ENCODE measurements at regions not wholly inside any gene's neighbourhood (a gene's known extent, or its start where the extent isn't known, plus 50 kb on each side); places are given as distances from the start of the nearest gene placed in this dataset.

DNA sequence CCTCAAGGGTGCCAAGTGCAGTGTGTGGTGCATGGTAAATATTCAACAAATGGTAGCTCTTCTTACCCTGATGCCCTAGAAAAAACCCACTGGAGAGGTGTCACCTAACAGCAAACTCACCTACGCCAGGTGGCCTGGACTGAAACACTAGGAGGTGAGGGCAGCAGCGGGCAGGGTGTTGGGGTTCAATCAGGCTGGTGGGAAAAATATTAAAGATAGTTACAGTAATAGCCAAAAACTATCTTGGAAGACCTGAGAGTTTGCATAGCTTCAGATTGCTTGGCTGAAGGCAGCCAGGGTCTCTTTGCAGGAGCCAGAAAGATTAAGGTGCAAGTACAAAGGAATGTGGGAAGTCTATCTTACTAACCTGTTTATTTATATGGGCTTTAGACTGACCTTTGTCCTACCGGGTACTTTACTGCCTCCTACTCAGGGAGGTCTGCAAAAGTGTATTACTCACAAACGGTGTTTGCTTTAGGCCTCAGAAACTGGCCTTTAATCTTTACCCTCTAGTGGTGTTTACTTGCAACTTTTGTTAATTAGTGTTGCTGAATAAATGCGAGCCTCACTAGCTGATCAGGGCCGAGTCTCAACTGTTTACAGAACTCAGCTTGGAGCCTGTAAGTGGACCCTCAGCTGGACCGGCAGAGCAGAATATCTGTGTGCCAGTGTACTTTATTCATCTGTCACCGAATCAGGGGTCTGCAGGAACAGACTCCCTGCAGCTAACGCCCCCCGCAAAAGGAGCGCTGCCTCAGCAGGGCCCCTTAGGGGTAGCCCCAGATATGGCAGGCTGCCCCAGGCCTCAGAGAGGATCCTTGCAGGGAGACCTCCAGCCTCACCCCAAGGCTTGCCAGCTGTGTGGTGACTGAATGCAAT, 63.9 kb downstream of the SYF2 start (continued):
- TF ChIP-seq, protein P1, sequence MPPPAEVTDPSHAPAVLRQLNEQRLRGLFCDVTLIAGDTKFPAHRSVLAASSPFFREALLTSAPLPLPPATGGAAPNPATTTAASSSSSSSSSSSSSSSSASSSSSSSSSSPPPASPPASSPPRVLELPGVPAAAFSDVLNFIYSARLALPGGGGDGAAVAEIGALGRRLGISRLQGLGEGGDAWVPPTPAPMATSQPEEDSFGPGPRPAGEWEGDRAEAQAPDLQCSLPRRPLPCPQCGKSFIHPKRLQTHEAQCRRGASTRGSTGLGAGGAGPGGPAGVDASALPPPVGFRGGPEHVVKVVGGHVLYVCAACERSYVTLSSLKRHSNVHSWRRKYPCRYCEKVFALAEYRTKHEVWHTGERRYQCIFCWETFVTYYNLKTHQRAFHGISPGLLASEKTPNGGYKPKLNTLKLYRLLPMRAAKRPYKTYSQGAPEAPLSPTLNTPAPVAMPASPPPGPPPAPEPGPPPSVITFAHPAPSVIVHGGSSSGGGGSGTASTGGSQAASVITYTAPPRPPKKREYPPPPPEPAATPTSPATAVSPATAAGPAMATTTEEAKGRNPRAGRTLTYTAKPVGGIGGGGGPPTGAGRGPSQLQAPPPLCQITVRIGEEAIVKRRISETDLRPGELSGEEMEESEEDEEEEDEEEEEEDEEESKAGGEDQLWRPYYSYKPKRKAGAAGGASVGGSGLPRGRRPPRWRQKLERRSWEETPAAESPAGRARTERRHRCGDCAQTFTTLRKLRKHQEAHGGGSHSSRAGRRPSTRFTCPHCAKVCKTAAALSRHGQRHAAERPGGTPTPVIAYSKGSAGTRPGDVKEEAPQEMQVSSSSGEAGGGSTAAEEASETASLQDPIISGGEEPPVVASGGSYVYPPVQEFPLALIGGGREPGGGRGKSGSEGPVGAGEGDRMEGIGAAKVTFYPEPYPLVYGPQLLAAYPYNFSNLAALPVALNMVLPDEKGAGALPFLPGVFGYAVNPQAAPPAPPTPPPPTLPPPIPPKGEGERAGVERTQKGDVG (CRISPR knock-in tag; IDR thresholded peaks at IDR 0.05; ENCODE audit: borderline replicate concordance) = no peak
- no peak for TF ChIP-seq CBX1 (IDR thresholded peaks at IDR 0.05; ENCODE audit: low read depth)
- TF ChIP-seq ZKSCAN5 (CRISPR knock-in tag; IDR thresholded peaks at IDR 0.05) = no peak
- peak; percentile 62; the same call in 1 of the 2 replicates for TF ChIP-seq SIX4 (CRISPR knock-in tag; IDR thresholded peaks at IDR 0.05)
- no peak for TF ChIP-seq GPN1 (CRISPR knock-in tag; IDR thresholded peaks at IDR 0.05; ENCODE audit: borderline replicate concordance)
- peak; percentile 89 for TF ChIP-seq HOXD1 (CRISPR knock-in tag; IDR thresholded peaks at IDR 0.05)
- peak; percentile 30; the same call in 1 of the 2 replicates for TF ChIP-seq SMC3 (IDR thresholded peaks at IDR 0.05; ENCODE audit: low read length)
- 0 out of 2 replicates have a peak, but pooled peaks have one; percentile 33 for TF ChIP-seq ZZZ3 (CRISPR knock-in tag; IDR thresholded peaks at IDR 0.05; ENCODE audit: borderline replicate concordance)
- TF ChIP-seq, protein P2, sequence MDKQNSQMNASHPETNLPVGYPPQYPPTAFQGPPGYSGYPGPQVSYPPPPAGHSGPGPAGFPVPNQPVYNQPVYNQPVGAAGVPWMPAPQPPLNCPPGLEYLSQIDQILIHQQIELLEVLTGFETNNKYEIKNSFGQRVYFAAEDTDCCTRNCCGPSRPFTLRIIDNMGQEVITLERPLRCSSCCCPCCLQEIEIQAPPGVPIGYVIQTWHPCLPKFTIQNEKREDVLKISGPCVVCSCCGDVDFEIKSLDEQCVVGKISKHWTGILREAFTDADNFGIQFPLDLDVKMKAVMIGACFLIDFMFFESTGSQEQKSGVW (CRISPR knock-in tag; IDR thresholded peaks at IDR 0.05; ENCODE audit: borderline replicate concordance) = no peak
- no peak for TF ChIP-seq KDM1A (CRISPR knock-in tag; IDR thresholded peaks at IDR 0.05)
- TF ChIP-seq, protein P3, sequence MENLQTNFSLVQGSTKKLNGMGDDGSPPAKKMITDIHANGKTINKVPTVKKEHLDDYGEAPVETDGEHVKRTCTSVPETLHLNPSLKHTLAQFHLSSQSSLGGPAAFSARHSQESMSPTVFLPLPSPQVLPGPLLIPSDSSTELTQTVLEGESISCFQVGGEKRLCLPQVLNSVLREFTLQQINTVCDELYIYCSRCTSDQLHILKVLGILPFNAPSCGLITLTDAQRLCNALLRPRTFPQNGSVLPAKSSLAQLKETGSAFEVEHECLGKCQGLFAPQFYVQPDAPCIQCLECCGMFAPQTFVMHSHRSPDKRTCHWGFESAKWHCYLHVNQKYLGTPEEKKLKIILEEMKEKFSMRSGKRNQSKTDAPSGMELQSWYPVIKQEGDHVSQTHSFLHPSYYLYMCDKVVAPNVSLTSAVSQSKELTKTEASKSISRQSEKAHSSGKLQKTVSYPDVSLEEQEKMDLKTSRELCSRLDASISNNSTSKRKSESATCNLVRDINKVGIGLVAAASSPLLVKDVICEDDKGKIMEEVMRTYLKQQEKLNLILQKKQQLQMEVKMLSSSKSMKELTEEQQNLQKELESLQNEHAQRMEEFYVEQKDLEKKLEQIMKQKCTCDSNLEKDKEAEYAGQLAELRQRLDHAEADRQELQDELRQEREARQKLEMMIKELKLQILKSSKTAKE (CRISPR knock-in tag; IDR thresholded peaks at IDR 0.05; ENCODE audit: borderline replicate concordance) = no peak
- no peak for TF ChIP-seq ZNF12 (CRISPR knock-in tag; IDR thresholded peaks at IDR 0.05)
- TF ChIP-seq ZNF30 (CRISPR knock-in tag; IDR thresholded peaks at IDR 0.05) = no peak
- peak; percentile 61; the same call in 1 of the 2 replicates for TF ChIP-seq MTF1 (CRISPR knock-in tag; IDR thresholded peaks at IDR 0.05)
- no peak for TF ChIP-seq SP2 (CRISPR knock-in tag; IDR thresholded peaks at IDR 0.05)
- no peak for TF ChIP-seq MXI1 (IDR thresholded peaks at IDR 0.05; ENCODE audit: borderline replicate concordance, low read depth, low read length)
- no peak for TF ChIP-seq NR3C1 (CRISPR knock-in tag; IDR thresholded peaks at IDR 0.05)
- TF ChIP-seq KDM6A (CRISPR knock-in tag; IDR thresholded peaks at IDR 0.05; ENCODE audit: low read depth) = peak; percentile 97
- no peak for TF ChIP-seq GTF3A (CRISPR knock-in tag; conservative IDR thresholded peaks at IDR 0.05)
- no peak; the same call in 1 of the 2 replicates for TF ChIP-seq ZNF713 (CRISPR knock-in tag; IDR thresholded peaks at IDR 0.05)
- TF ChIP-seq MLLT10 (CRISPR knock-in tag; IDR thresholded peaks at IDR 0.05) = no peak

Measured in HepG2 (cell line).